MM.1S (cell line): ENCODE measurements at regions not wholly inside any gene's neighbourhood (a gene's known extent, or its start where the extent isn't known, plus 50 kb on each side); places are given as distances from the start of the nearest gene placed in this dataset.

Experiments
- EZH2 ChIP-seq: fragments of 300-600 bp; sonication (generic); optimal IDR thresholded peaks from 2 replicates; pipeline ENCODE3; 2017; ENCODE audit warnings: low read depth, mild to moderate bottlenecking, antibody characterized with exemption, low read length, mixed read lengths
- EZH2phosphoT487 ChIP-seq: fragments of 300-600 bp; sonication (generic); IDR thresholded peaks from 2 replicates; pipeline ENCODE4 v1.6.1; 2018; ENCODE audit warnings: antibody characterized with exemption, low read length
- TF ChIP-seq, protein P1 (sequence below): fragments of 300-600 bp; sonication (generic); IDR thresholded peaks from 2 replicates; pipeline ENCODE4 v1.5.1; 2016; ENCODE audit warnings: antibody characterized with exemption, low read length, mixed read lengths

DNA sequence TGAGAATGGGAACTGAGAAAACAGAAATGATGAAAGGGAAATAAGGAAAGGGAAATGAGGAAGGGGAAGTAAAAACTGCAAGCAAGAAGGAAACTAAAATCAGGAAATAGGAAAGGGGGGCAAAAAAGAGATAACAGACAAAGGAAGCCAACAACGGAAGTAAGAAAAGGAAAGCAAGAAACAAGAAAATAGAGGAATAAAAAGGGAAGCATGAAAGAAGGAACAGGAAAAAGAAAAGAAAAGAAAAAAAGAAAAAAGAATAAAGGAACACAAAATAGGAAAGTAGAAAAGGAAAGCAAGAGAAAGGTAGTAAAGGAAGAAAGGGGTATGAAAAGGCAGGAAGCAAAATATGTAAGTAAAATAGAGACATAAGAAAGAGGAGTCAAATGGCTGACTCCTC lies 241.2 kb upstream of the NCKAP5 start:
- TF ChIP-seq, protein P1, sequence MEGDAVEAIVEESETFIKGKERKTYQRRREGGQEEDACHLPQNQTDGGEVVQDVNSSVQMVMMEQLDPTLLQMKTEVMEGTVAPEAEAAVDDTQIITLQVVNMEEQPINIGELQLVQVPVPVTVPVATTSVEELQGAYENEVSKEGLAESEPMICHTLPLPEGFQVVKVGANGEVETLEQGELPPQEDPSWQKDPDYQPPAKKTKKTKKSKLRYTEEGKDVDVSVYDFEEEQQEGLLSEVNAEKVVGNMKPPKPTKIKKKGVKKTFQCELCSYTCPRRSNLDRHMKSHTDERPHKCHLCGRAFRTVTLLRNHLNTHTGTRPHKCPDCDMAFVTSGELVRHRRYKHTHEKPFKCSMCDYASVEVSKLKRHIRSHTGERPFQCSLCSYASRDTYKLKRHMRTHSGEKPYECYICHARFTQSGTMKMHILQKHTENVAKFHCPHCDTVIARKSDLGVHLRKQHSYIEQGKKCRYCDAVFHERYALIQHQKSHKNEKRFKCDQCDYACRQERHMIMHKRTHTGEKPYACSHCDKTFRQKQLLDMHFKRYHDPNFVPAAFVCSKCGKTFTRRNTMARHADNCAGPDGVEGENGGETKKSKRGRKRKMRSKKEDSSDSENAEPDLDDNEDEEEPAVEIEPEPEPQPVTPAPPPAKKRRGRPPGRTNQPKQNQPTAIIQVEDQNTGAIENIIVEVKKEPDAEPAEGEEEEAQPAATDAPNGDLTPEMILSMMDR, result no peak
- TF ChIP-seq EZH2phosphoT487, result no peak
- TF ChIP-seq EZH2, result no peak
